H9 (cell line): ENCODE measurements at regions not wholly inside any gene's neighbourhood (a gene's known extent, or its start where the extent isn't known, plus 50 kb on each side); places are given as distances from the start of the nearest gene placed in this dataset.

ENCODE experiments used
- DNase-seq: peaks from one replicate; pipeline ENCODE4 v3.0.0-alpha.2; 2017
- H2AFZ ChIP-seq: one replicate; pipeline ENCODE4 v1.6.1; 2013; ENCODE audit warnings: mild to moderate bottlenecking, low read length, control low read depth, moderate library complexity
- H2AK5ac ChIP-seq: 2 replicates; pipeline ENCODE4 v1.6.1; 2013; ENCODE audit warnings: low read length, control low read depth, mixed read lengths; ENCODE audit not compliant: insufficient read length
- H2BK120ac ChIP-seq: one replicate; pipeline ENCODE4 v1.6.1; 2013; ENCODE audit warnings: low read depth, mild to moderate bottlenecking, low read length, control low read depth, inconsistent platforms; ENCODE audit not compliant: poor library complexity, severe bottlenecking
- H2BK12ac ChIP-seq: 2 replicates; pipeline ENCODE4 v1.6.1; 2013; ENCODE audit warnings: low read length, control low read depth, mixed read lengths, low read depth; ENCODE audit not compliant: insufficient read length
- H2BK15ac ChIP-seq: 2 replicates; pipeline ENCODE4 v1.6.1; 2013; ENCODE audit warnings: low read depth, low read length, control low read depth
- H2BK20ac ChIP-seq: one replicate; pipeline ENCODE4 v1.6.1; 2013; ENCODE audit warnings: low read depth, mild to moderate bottlenecking, low read length, control low read depth, inconsistent platforms; ENCODE audit not compliant: poor library complexity, severe bottlenecking
- H2BK5ac ChIP-seq: 2 replicates; pipeline ENCODE4 v1.6.1; 2013; ENCODE audit warnings: low read length, control low read depth, mixed read lengths; ENCODE audit not compliant: insufficient read length
- H3K14ac ChIP-seq: 2 replicates; pipeline ENCODE4 v1.6.1; 2013; ENCODE audit warnings: low read length, control low read depth; ENCODE audit not compliant: insufficient read depth
- H3K18ac ChIP-seq: 2 replicates; pipeline ENCODE4 v1.6.1; 2013; ENCODE audit warnings: low read depth, mild to moderate bottlenecking, mixed read lengths, low read length, control low read depth; ENCODE audit not compliant: insufficient read length
- H3K23ac ChIP-seq: 2 replicates; pipeline ENCODE4 v1.6.1; 2013; ENCODE audit warnings: low read length, control low read depth, mixed read lengths, low read depth; ENCODE audit not compliant: insufficient read length
- H3K23me2 ChIP-seq: 2 replicates; pipeline ENCODE4 v1.6.1; 2013; ENCODE audit warnings: low read depth, mild to moderate bottlenecking, mixed read lengths, low read length, control low read depth; ENCODE audit not compliant: insufficient read length, poor library complexity, severe bottlenecking
- H3K27ac ChIP-seq: 2 replicates; pipeline ENCODE4 v1.5.1; 2013; ENCODE audit warnings: low read length, control low read depth, mixed read lengths, low read depth; ENCODE audit not compliant: insufficient read length
- H3K27me3 ChIP-seq: 2 replicates; pipeline ENCODE4 v1.6.1; 2013; ENCODE audit warnings: low read length, control low read depth, inconsistent platforms; ENCODE audit not compliant: insufficient read depth
- H3K4ac ChIP-seq: 2 replicates; pipeline ENCODE4 v1.6.1; 2013; ENCODE audit warnings: low read depth, mild to moderate bottlenecking, control low read depth, inconsistent platforms, low read length, moderate library complexity
- H3K4me1 ChIP-seq: 2 replicates; pipeline ENCODE4 v1.6.1; 2013; ENCODE audit warnings: low read length, control low read depth, inconsistent platforms; ENCODE audit not compliant: insufficient read depth
- H3K4me2 ChIP-seq: 2 replicates; pipeline ENCODE4 v1.6.1; 2013; ENCODE audit warnings: low read length, control low read depth, mixed read lengths; ENCODE audit not compliant: insufficient read length, insufficient read depth
- H3K56ac ChIP-seq: 2 replicates; pipeline ENCODE4 v1.6.1; 2013; ENCODE audit warnings: low read depth, mild to moderate bottlenecking, mixed read lengths, low read length, control low read depth; ENCODE audit not compliant: insufficient read length
- H3K79me1 ChIP-seq: 2 replicates; pipeline ENCODE4 v1.6.1; 2013; ENCODE audit warnings: low read depth, mild to moderate bottlenecking, moderate library complexity, low read length, control low read depth, inconsistent platforms; ENCODE audit not compliant: insufficient read depth, poor library complexity, severe bottlenecking
- H3K79me2 ChIP-seq: 2 replicates; pipeline ENCODE4 v1.6.1; 2013; ENCODE audit warnings: low read length, control low read depth, inconsistent platforms; ENCODE audit not compliant: insufficient read depth
- H3K9ac ChIP-seq: 2 replicates; pipeline ENCODE4 v1.6.1; 2013; ENCODE audit warnings: low read length, control low read depth, mixed read lengths; ENCODE audit not compliant: insufficient read length; ENCODE audit errors: extremely low read depth
- H3K9me3 ChIP-seq: one replicate; pipeline ENCODE4 v1.6.1; 2013; ENCODE audit warnings: low read depth, low read length, inconsistent platforms; ENCODE audit not compliant: control insufficient read depth
- H3T11ph ChIP-seq: one replicate; pipeline ENCODE4 v1.6.1; 2013; ENCODE audit warnings: mild to moderate bottlenecking, low read length, control low read depth, inconsistent platforms
- H4K20me1 ChIP-seq: one replicate; pipeline ENCODE4 v1.6.1; 2013; ENCODE audit not compliant: control insufficient read depth, insufficient read length, insufficient read depth
- H4K5ac ChIP-seq: 2 replicates; pipeline ENCODE4 v1.6.1; 2013; ENCODE audit warnings: low read depth, mild to moderate bottlenecking, mixed read lengths, low read length, control low read depth; ENCODE audit not compliant: insufficient read length
- H4K8ac ChIP-seq: replicated peaks from 2 replicates; pipeline ENCODE4 v1.6.1; 2013; ENCODE audit warnings: low read length, control low read depth, mixed read lengths, low read depth; ENCODE audit not compliant: insufficient read length
- H4K91ac ChIP-seq: 2 replicates; pipeline ENCODE4 v1.6.1; 2013; ENCODE audit warnings: low read depth, mild to moderate bottlenecking, moderate library complexity, mixed read lengths, low read length, control low read depth; ENCODE audit not compliant: insufficient read length
- H3K27ac Mint-ChIP-seq, 3 experiments: 2 replicates in 2 of 3; 3 replicates in 1 of 3; pipeline ENCODE4 v1.8.0; 2020 to 2021; ENCODE audit warnings: mixed read lengths in 3 of 3, mild to moderate bottlenecking in 1 of 3, moderate library complexity in 1 of 3
- H3K27me3 Mint-ChIP-seq: 2 replicates; pipeline ENCODE4 v1.8.0; 2021; ENCODE audit warnings: low read depth, mild to moderate bottlenecking, moderate library complexity, mixed read lengths
- H3K36me3 Mint-ChIP-seq, 3 experiments: 2 replicates in 2 of 3; 3 replicates in 1 of 3; pipeline ENCODE4 v1.8.0; 2020 to 2021; ENCODE audit warnings: low read depth in 3 of 3, mixed read lengths in 3 of 3; ENCODE audit not compliant: insufficient read depth in 1 of 3
- H3K4me1 Mint-ChIP-seq, 2 experiments: 2 replicates each; pipeline ENCODE4 v1.8.0; 2020; ENCODE audit warnings: mixed read lengths in 2 of 2
- H3K4me3 Mint-ChIP-seq, 2 experiments: 2 replicates in 1 of 2; 3 replicates in 1 of 2; pipeline ENCODE4 v1.8.0; 2020 to 2021; ENCODE audit warnings: mild to moderate bottlenecking in 2 of 2, mixed read lengths in 2 of 2, moderate library complexity in 1 of 2
- H3K9me3 Mint-ChIP-seq, 2 experiments: 2 replicates in 1 of 2; 3 replicates in 1 of 2; pipeline ENCODE4 v1.8.0; 2020; ENCODE audit warnings: mild to moderate bottlenecking in 2 of 2, mixed read lengths in 2 of 2, moderate library complexity in 1 of 2
- WGBS: extraction: QIAGEN DNeasy Blood & Tissue Kit; methylation state at CpG from one replicate; pipeline ENCODE4 v1.1.7; 2013; ENCODE audit warnings: missing lambda C conversion rate, low lambda C conversion rate, mixed read lengths; ENCODE audit not compliant: insufficient read length; ENCODE audit errors: extremely low coverage; 5-methylcytosine and 5-hydroxymethylcytosine counted together
- TF ChIP-seq, protein P1 (sequence below): fragments of 200-600 bp; sonication (generic); conservative IDR thresholded peaks from 3 replicates; pipeline ENCODE4 v1.8.0; 2021; ENCODE audit warnings: antibody characterized with exemption, mild to moderate bottlenecking

DNA sequence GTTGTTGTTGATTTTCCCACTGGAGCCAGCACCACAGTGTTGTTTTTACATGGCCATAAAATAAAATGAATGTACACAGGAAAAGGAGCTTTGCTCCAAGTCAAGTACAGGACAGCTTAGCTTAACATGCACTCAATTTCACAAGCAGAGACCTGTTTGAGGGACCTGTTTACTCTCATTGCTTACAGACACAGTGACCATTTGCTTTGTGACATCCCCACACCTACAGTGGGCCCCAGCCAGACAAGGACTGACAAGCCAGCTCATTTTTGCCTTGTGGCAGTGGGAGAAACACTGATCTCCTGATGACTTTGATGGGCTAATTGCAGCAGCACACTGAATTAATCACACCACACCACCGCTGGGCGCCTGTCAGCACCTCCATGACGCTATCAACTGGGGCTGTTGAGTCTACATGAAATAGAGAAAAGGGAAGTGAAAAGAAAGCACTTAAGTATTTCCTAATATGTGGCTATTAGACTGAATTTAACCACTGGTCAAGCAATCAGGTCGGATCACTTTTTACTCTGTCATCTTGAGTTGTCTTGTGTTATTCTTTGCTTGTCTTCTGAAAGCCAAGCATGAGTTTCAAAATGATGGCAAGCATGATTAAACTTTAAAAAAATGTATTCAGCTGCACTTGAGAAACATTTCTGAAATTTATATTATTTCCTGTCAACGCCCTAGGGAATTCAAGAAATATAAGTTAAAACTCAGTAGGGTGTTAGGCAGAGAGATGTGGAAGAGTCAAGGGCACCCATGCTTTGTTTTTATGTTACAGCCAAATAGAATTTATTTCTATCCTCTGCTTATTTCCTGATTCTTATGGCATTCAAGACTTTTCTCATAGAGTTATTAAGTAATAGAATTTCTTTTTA lies 557.7 kb downstream of the RAB28 start:
- no peak overlapping the region for H4K8ac ChIP-seq
- H3K4me3 Mint-ChIP-seq: no peak overlapping the region
- H2AK5ac ChIP-seq: no peak overlapping the region
- H2BK12ac ChIP-seq: no peak overlapping the region
- peaks cover 7% of the 10 kb centered on the region; the same call in 1 of the 2 replicates for H3K4me1 ChIP-seq
- H3K27me3 ChIP-seq: no peaks in the 10 kb centered on the region
- H3K79me2 ChIP-seq: no peaks in the 10 kb centered on the region
- no peak overlapping the region for H3K9ac ChIP-seq
- H3K18ac ChIP-seq: no peak overlapping the region
- no peak overlapping the region for H3K4me2 ChIP-seq
- H3K36me3 Mint-ChIP-seq: peaks cover 0 to 12% (median 0%) of the 10 kb centered on the region in 3 experiments; a peak in 3 of 7 replicates
- TF ChIP-seq, protein P1, sequence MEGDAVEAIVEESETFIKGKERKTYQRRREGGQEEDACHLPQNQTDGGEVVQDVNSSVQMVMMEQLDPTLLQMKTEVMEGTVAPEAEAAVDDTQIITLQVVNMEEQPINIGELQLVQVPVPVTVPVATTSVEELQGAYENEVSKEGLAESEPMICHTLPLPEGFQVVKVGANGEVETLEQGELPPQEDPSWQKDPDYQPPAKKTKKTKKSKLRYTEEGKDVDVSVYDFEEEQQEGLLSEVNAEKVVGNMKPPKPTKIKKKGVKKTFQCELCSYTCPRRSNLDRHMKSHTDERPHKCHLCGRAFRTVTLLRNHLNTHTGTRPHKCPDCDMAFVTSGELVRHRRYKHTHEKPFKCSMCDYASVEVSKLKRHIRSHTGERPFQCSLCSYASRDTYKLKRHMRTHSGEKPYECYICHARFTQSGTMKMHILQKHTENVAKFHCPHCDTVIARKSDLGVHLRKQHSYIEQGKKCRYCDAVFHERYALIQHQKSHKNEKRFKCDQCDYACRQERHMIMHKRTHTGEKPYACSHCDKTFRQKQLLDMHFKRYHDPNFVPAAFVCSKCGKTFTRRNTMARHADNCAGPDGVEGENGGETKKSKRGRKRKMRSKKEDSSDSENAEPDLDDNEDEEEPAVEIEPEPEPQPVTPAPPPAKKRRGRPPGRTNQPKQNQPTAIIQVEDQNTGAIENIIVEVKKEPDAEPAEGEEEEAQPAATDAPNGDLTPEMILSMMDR: no peak
- no peak overlapping the region for H2BK20ac ChIP-seq
- H3K9me3 Mint-ChIP-seq: peaks cover 7 to 11% of the 10 kb centered on the region in 2 experiments; a peak in 4 of 5 replicates
- H3T11ph ChIP-seq: no peak overlapping the region
- no CpG with 5 or more reads among the region's 5 CpGs for WGBS
- H2BK5ac ChIP-seq: no peak overlapping the region
- no peaks in the 10 kb centered on the region for H3K79me1 ChIP-seq
- no peaks in the 10 kb centered on the region for H3K23me2 ChIP-seq
- no peak overlapping the region for H4K5ac ChIP-seq
- H3K56ac ChIP-seq: no peak overlapping the region
- no peak overlapping the region for H2BK15ac ChIP-seq
- no peak overlapping the region for H2AFZ ChIP-seq
- H3K4ac ChIP-seq: no peak overlapping the region
- H2BK120ac ChIP-seq: no peak overlapping the region
- H3K27me3 Mint-ChIP-seq: no peaks in the 10 kb centered on the region
- H3K14ac ChIP-seq: peak overlapping the region; percentile 24; the same call in 1 of the 2 replicates
- H3K4me1 Mint-ChIP-seq: peaks cover 41 to 46% of the 10 kb centered on the region in 2 experiments
- H4K91ac ChIP-seq: no peak overlapping the region
- no peak overlapping the region for H3K27ac ChIP-seq
- no peaks in the 10 kb centered on the region for H3K9me3 ChIP-seq
- DNase-seq: no peak
- H3K27ac Mint-ChIP-seq: no peak overlapping the region; a peak in 2 of 7 replicates
- H3K23ac ChIP-seq: no peak overlapping the region
- no peaks in the 10 kb centered on the region for H4K20me1 ChIP-seq
